HepG2 (cell line): ENCODE measurements at regions not wholly inside any gene's neighbourhood (a gene's known extent, or its start where the extent isn't known, plus 50 kb on each side); places are given as distances from the start of the nearest gene placed in this dataset.

Experiments
- ATAC-seq: fragments of 200-7000 bp; cut with Tn5 transposase; 3 replicates; pipeline ENCODE4 v1.9.1; 2020; ENCODE audit warnings: mild to moderate bottlenecking, moderate library complexity
- BruUV-seq: library from RNA; stranded (reverse); fragments of 400-500 nt; replicated peaks from 2 replicates; lab custom pipeline; 2021; lab: Mats Ljungman, UMichigan
- CTCF ChIA-PET: fragments of 300-600 bp; formaldehyde crosslinking; extraction: SDS; loops from one replicate; lab custom pipeline; 2021; ENCODE audit warnings: low total read pairs, inconsistent platforms, low intra/inter-chr PET ratio; lab: Yijun Ruan, JAX
- POLR2A ChIA-PET: fragments of 350-600 bp; sonication (Branson Sonifier 250); formaldehyde crosslinking; loops from one replicate; lab custom pipeline; 2020; ENCODE audit warnings: antibody characterized with exemption, inconsistent platforms; lab: Yijun Ruan, JAX
- DNase-seq: peaks from one replicate; pipeline ENCODE4 v3.0.0-alpha.2; 2015; ENCODE audit warnings: low spot score
- FAIRE-seq: peaks from 3 replicates; lab custom pipeline; 2011; peaks lifted over from hg19 to GRCh38; lab: Jason Lieb, UNC
- H2AFZ ChIP-seq: one replicate; pipeline ENCODE4 v1.6.1; 2011; ENCODE audit warnings: low read length, inconsistent platforms
- H3K27ac ChIP-seq: fragments of 300-600 bp; 3 replicates; pipeline ENCODE4 v1.8.0; 2011; ENCODE audit warnings: mixed run types, mild to moderate bottlenecking, mixed read lengths, low read length, inconsistent platforms; ENCODE audit not compliant: insufficient read depth; ENCODE audit errors: extremely low read length
- H3K27me3 ChIP-seq, 2 experiments: fragments of 200-600 bp in 1 of 2; 2 replicates in 1 of 2; 3 replicates in 1 of 2; pipeline versions ENCODE4 v1.6.0 to v1.8.0; 2011; ENCODE audit warnings: low read length in 2 of 2, mild to moderate bottlenecking in 2 of 2, moderate library complexity in 2 of 2, inconsistent platforms in 1 of 2; ENCODE audit not compliant: insufficient read depth in 2 of 2, control insufficient read depth in 1 of 2
- H3K36me3 ChIP-seq, 2 experiments: fragments of 200-600 bp in 1 of 2; replicated peaks in 1 of 2; 2 replicates in 1 of 2; 3 replicates in 1 of 2; pipeline versions ENCODE4 v1.5.1 to v1.8.0; 2011; ENCODE audit warnings: low read length in 2 of 2, inconsistent platforms in 1 of 2; ENCODE audit not compliant: insufficient read depth in 2 of 2, control insufficient read depth in 1 of 2
- H3K4me1 ChIP-seq: 2 replicates; pipeline ENCODE4 v1.5.1; 2012; ENCODE audit warnings: low read length, inconsistent platforms; ENCODE audit not compliant: insufficient read depth
- H3K4me2 ChIP-seq: 2 replicates; pipeline ENCODE4 v1.6.0; 2011; ENCODE audit warnings: low read depth, low read length, inconsistent platforms
- H3K4me3 ChIP-seq, 3 experiments: fragments of 200-600 bp in 1 of 3; sonication (generic), shearing (Covaris generic) in 1 of 3; replicated peaks in 1 of 3; 2 replicates each; pipeline ENCODE4 v1.5.1; 2011 to 2016; ENCODE audit warnings: low read length in 3 of 3, inconsistent platforms in 2 of 3, low read depth in 2 of 3, mild to moderate bottlenecking in 2 of 3, control low read depth in 1 of 3, mixed read lengths in 1 of 3; ENCODE audit not compliant: insufficient read depth in 1 of 3
- H3K79me2 ChIP-seq: one replicate; pipeline ENCODE4 v1.6.1; 2011; ENCODE audit warnings: low read length, inconsistent platforms; ENCODE audit not compliant: insufficient read depth
- H3K9ac ChIP-seq: 2 replicates; pipeline ENCODE4 v1.6.0; 2011; ENCODE audit warnings: mild to moderate bottlenecking, low read depth, low read length, inconsistent platforms; ENCODE audit not compliant: insufficient read depth
- H3K9me3 ChIP-seq: 2 replicates; pipeline ENCODE4 v1.5.1; 2012; ENCODE audit warnings: mild to moderate bottlenecking, low read length
- H4K20me1 ChIP-seq: 2 replicates; pipeline ENCODE4 v1.6.0; 2011; ENCODE audit warnings: inconsistent platforms, mild to moderate bottlenecking, low read length, moderate library complexity; ENCODE audit not compliant: insufficient read depth
- BCL6 ChIP-seq: IDR thresholded peaks from 2 replicates; pipeline ENCODE4 v1.6.1; 2016; ENCODE audit warnings: missing genetic modification reagents, missing compliant biosample characterization
- CEBPB ChIP-seq: IDR thresholded peaks from 2 replicates; pipeline ENCODE4 v1.6.1; 2011; ENCODE audit warnings: low read depth, low read length, improper control_type of control experiment, borderline replicate concordance
- EP300 ChIP-seq, 3 experiments: sonication (generic) in 1 of 3; formaldehyde crosslinking in 1 of 3; IDR thresholded peaks; 2 replicates each; pipeline versions ENCODE4 v1.5.1 to v1.6.1; 2011 to 2020; ENCODE audit warnings: low read depth in 2 of 3, low read length in 2 of 3, borderline replicate concordance in 1 of 3, improper control_type of control experiment in 1 of 3, mild to moderate bottlenecking in 1 of 3, missing genetic modification reagents in 1 of 3, moderate library complexity in 1 of 3
- ISL2 ChIP-seq: sonication (generic); formaldehyde crosslinking; IDR thresholded peaks from 2 replicates; pipeline ENCODE4 v1.5.0; 2020; ENCODE audit warnings: missing genetic modification reagents
- MEF2D ChIP-seq: sonication (generic); formaldehyde crosslinking; IDR thresholded peaks from 2 replicates; pipeline ENCODE4 v1.5.1; 2020; ENCODE audit warnings: mild to moderate bottlenecking, missing genetic modification reagents
- NONO ChIP-seq, 2 experiments: fragments of 450-650 bp in 1 of 2; sonication (generic) in 1 of 2; formaldehyde crosslinking in 1 of 2; IDR thresholded peaks in 1 of 2; conservative IDR thresholded peaks in 1 of 2; 2 replicates each; pipeline versions ENCODE4 v1.6.1 to v1.8.0; 2017 to 2022; ENCODE audit warnings: mild to moderate bottlenecking in 1 of 2, missing genetic modification reagents in 1 of 2, moderate library complexity in 1 of 2
- SMAD3 ChIP-seq: sonication (generic); formaldehyde crosslinking; IDR thresholded peaks from 2 replicates; pipeline ENCODE4 v1.4.0; 2020; ENCODE audit warnings: missing genetic modification reagents
- SOX13 ChIP-seq, 3 experiments: fragments of 450-650 bp in 1 of 3; sonication (generic) in 1 of 3; formaldehyde crosslinking in 1 of 3; IDR thresholded peaks in 2 of 3; conservative IDR thresholded peaks in 1 of 3; 2 replicates each; pipeline versions ENCODE4 v1.5.0 to v1.6.1; 2016 to 2020; ENCODE audit warnings: antibody characterized with exemption in 1 of 3, mild to moderate bottlenecking in 1 of 3, missing compliant biosample characterization in 1 of 3, missing genetic modification reagents in 1 of 3, moderate library complexity in 1 of 3
- SOX5 ChIP-seq: IDR thresholded peaks from 2 replicates; pipeline ENCODE4 v1.6.1; 2016; ENCODE audit warnings: borderline replicate concordance
- WGBS: methylation state at CpG from one replicate; pipeline ENCODE4 v1.1.6; 2017; ENCODE audit warnings: low lambda C conversion rate; 5-methylcytosine and 5-hydroxymethylcytosine counted together
- in situ Hi-C: cut with HindIII; loops from 2 replicates; pipeline ENCODE4 v1.10.0; 2017; ENCODE audit warnings: low pct_unique_long_range_greater_than_20kb; ENCODE audit not compliant: extremely low pct_ligation_motif_present
- intact Hi-C: fragments of 100-400 bp; cut with micrococcal nuclease; formaldehyde crosslinking; loops from one replicate; pipeline ENCODE4 v1.10.0; 2022; ENCODE audit not compliant: unreplicated experiment
- TF ChIP-seq, protein P1 (sequence below): IDR thresholded peaks from 2 replicates; pipeline ENCODE4 v1.6.1; 2016; ENCODE audit warnings: low read depth
- TF ChIP-seq, protein P2 (sequence below): sonication (generic); formaldehyde crosslinking; IDR thresholded peaks from 2 replicates; pipeline ENCODE4 v1.4.0; 2020; ENCODE audit warnings: missing genetic modification reagents
- TF ChIP-seq, protein P3 (sequence below): sonication (generic); formaldehyde crosslinking; conservative IDR thresholded peaks from 2 replicates; pipeline ENCODE4 v1.8.0; 2022; ENCODE audit warnings: missing genetic modification reagents

DNA sequence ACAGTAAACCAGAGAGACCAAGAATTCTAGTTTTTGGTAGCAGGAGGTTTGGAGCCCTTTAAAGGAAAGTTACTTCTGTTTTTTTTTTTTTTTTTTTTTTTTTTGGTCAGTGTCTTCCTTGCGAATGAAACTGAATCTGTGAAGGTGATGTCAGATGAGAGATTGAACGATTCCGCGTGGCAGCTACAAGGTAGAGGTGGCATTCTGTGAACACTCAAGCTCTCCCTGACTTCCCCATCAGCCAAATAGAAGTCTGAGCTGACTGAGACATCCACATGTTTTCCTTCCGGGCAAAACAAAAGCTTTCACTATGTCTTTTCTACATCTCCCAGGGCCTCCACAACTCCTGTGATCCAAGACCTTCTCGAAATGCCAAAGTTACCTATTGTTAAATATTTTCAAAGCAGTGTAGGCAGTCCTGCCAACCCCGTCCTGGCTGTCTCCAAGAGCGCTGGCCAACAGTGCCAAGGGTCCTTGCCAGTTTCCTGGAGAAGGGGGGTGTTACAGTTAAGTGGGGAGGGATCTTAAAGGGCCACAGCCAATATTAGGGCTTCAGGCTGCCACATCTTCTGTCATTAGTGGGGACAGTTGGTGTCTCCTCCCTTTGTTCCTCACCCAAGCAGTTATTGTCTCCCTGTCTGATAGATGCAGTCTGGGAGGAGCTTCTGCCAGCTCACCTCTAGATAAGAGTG, 102.9 kb upstream of the SLC34A2 start:
- no peak for FAIRE-seq
- ChIA-PET CTCF (no interaction called here), POLR2A (no interaction called here)
- Histone ChIP-seq H4K20me1 (no peaks in the 10 kb centered on the region), H3K4me2 (no peak overlapping the region), H3K9me3 (no peaks in the 10 kb centered on the region), H3K36me3 (no peaks in the 10 kb centered on the region), H2AFZ (no peak overlapping the region), H3K4me3 (no peak overlapping the region), H3K9ac (no peak overlapping the region), H3K79me2 (no peaks in the 10 kb centered on the region), H3K27ac (no peak overlapping the region), H3K4me1 (no peaks in the 10 kb centered on the region), H3K27me3 (no peaks in the 10 kb centered on the region)
- in situ Hi-C loops: no loop called here
- TF ChIP-seq, protein P1, sequence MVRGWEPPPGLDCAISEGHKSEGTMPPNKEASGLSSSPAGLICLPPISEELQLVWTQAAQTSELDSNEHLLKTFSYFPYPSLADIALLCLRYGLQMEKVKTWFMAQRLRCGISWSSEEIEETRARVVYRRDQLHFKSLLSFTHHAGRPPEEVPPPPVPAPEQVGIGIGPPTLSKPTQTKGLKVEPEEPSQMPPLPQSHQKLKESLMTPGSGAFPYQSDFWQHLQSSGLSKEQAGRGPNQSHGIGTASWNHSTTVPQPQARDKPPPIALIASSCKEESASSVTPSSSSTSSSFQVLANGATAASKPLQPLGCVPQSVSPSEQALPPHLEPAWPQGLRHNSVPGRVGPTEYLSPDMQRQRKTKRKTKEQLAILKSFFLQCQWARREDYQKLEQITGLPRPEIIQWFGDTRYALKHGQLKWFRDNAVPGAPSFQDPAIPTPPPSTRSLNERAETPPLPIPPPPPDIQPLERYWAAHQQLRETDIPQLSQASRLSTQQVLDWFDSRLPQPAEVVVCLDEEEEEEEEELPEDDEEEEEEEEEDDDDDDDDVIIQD (CRISPR knock-in tag): no peak
- no peak for TF ChIP-seq EP300 (IDR thresholded peaks at IDR 0.05; ENCODE audit: low read depth in 2 of 2, low read length in 2 of 2)
- no peak for TF ChIP-seq EP300 (CRISPR knock-in tag; IDR thresholded peaks at IDR 0.05; ENCODE audit: borderline replicate concordance)
- TF ChIP-seq, protein P2, sequence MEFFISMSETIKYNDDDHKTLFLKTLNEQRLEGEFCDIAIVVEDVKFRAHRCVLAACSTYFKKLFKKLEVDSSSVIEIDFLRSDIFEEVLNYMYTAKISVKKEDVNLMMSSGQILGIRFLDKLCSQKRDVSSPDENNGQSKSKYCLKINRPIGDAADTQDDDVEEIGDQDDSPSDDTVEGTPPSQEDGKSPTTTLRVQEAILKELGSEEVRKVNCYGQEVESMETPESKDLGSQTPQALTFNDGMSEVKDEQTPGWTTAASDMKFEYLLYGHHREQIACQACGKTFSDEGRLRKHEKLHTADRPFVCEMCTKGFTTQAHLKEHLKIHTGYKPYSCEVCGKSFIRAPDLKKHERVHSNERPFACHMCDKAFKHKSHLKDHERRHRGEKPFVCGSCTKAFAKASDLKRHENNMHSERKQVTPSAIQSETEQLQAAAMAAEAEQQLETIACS (CRISPR knock-in tag): no peak
- no TSS peak for BruUV-seq
- WGBS: 35% methylated on average over 7 of the region's 8 CpGs
- intact Hi-C loops: no loop called here
- no peak for ATAC-seq
- no peak for DNase-seq

DNA sequence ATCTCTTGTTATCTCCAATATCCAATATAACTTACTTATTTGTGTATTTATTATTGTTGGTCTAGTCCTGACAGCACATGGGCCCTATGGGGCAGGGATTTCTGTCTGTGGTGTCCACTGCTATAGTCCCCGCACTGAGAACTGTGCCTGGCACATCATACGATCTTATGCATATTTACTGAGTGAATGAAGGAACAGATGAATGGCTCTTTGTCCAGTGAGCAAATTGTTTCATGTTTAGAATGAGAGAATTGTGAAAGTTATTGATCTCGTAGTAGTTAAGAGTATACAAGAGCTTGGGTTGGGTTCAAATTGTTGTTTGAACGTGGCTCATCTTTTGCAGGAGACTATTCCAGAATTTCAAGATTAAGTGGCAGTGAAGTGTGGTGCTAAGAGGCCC, 96.1 kb upstream of the SLC34A2 start:
- peaks cover 15% of the 10 kb centered on the region for H3K4me1 ChIP-seq
- H2AFZ ChIP-seq: no peak overlapping the region
- no peaks in the 10 kb centered on the region for H3K9me3 ChIP-seq
- H3K9ac ChIP-seq: no peak overlapping the region
- BruUV-seq: no TSS peak
- FAIRE-seq: no peak
- H3K36me3 ChIP-seq: no peaks in the 10 kb centered on the region
- H4K20me1 ChIP-seq: no peaks in the 10 kb centered on the region
- H3K27me3 ChIP-seq: no peaks in the 10 kb centered on the region
- intact Hi-C loops (no loop called here), in situ Hi-C loops (no loop called here)
- 0% methylated on average over 4 of the region's 4 CpGs for WGBS
- H3K4me2 ChIP-seq: no peak overlapping the region
- ATAC-seq: peak; percentile 94
- no peaks in the 10 kb centered on the region for H3K79me2 ChIP-seq
- H3K27ac ChIP-seq: no peak overlapping the region
- ChIA-PET POLR2A (no interaction called here), CTCF (no interaction called here)
- peak; percentile 46 for DNase-seq
- H3K4me3 ChIP-seq: no peak overlapping the region
- TF ChIP-seq, protein P3, sequence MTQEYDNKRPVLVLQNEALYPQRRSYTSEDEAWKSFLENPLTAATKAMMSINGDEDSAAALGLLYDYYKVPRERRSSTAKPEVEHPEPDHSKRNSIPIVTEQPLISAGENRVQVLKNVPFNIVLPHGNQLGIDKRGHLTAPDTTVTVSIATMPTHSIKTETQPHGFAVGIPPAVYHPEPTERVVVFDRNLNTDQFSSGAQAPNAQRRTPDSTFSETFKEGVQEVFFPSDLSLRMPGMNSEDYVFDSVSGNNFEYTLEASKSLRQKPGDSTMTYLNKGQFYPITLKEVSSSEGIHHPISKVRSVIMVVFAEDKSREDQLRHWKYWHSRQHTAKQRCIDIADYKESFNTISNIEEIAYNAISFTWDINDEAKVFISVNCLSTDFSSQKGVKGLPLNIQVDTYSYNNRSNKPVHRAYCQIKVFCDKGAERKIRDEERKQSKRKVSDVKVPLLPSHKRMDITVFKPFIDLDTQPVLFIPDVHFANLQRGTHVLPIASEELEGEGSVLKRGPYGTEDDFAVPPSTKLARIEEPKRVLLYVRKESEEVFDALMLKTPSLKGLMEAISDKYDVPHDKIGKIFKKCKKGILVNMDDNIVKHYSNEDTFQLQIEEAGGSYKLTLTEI: no peak
- TF ChIP-seq SOX5 (CRISPR knock-in tag) (peak; percentile 60; the same call in 1 of the 2 replicates), SOX13 (IDR thresholded peaks at IDR 0.05) (no peak), SOX13 (CRISPR knock-in tag; conservative IDR thresholded peaks at IDR 0.05 in 1 of 2, IDR thresholded peaks at IDR 0.05 in 1 of 2) (peak in 1 of 2 experiments; percentile 84; a peak in 2 of 4 replicates), CEBPB (peak; percentile 76), BCL6 (CRISPR knock-in tag) (peak; percentile 58), MEF2D (CRISPR knock-in tag) (no peak), ISL2 (peak; percentile 45; the same call in 1 of the 2 replicates), NONO (IDR thresholded peaks at IDR 0.05) (no peak), NONO (CRISPR knock-in tag; conservative IDR thresholded peaks at IDR 0.05) (0 out of 2 replicates have a peak, but pooled peaks have one; percentile 17), SMAD3 (CRISPR knock-in tag) (0 out of 2 replicates have a peak, but pooled peaks have one; percentile 46)
